22Rv1 (cell line): ENCODE measurements at regions not wholly inside any gene's neighbourhood (a gene's known extent, or its start where the extent isn't known, plus 50 kb on each side); places are given as distances from the start of the nearest gene placed in this dataset.
"Not testable (repeated sequence)": the region's sequence is repeated elsewhere in the genome, so short reads cannot be mapped to it uniquely, and the experiment has no call there.

ENCODE experiments used
- H3K27ac ChIP-seq: fragments of 450-650 bp; 2 replicates; pipeline ENCODE4 v1.5.1; 2017
- CTCF ChIP-seq: fragments of 450-650 bp; IDR thresholded peaks from 2 replicates; pipeline ENCODE4 v1.5.1; 2017; ENCODE audit warnings: mild to moderate bottlenecking
- ZFX ChIP-seq: fragments of 450-650 bp; IDR thresholded peaks from 2 replicates; pipeline ENCODE4 v1.6.1; 2017; ENCODE audit warnings: antibody characterized with exemption, borderline replicate concordance

DNA sequence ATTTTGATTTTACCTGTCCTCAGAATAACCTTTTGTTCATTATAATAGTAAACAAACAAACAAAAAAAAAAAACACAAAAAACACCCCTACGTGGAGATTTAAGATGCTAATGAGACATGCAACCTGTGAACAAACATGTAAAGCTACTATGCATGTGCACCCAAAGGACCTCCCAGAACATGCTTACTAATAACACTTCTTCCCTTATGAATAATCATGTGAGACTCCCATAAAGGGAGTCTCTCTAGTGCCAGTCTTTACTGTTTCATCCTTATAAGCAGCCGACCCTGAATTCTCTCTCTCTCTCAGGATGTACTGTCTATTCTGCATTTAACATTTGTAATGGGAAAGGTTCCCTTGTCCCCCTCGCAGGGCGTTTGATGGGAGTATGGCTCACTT, 1051.1 kb downstream of the PCDH17 start:
- TF ChIP-seq CTCF (no peak), ZFX (no peak)
- H3K27ac ChIP-seq: no peak overlapping the region

DNA sequence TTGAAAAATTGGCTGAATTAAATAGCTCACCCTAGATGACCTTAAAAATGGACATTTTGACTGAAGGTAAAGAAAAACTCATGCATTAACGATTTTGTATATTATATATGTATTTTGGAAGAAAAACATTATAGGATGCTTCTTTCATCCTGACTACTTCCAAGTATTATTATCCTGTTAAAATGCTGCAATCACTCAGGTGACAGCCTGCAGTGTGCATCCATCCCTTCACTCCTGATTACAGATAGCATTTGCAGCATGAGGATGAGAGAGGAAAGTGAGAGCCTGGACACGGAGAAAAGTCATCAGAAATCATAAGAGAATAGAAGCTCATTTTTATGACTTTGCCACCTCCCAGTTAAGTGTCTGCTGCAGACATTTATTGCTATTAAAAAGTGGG, 1055.6 kb downstream of the PCDH17 start:
- no peak overlapping the region for H3K27ac ChIP-seq
- TF ChIP-seq CTCF (no peak), ZFX (no peak)

GRCh38 chr13:58698531-58698930, 1067.0 kb downstream of the PCDH17 start:
- no peak for TF ChIP-seq ZFX
- H3K27ac ChIP-seq: no peak overlapping the region

GRCh38 chr13:58704953-58705352, 1073.4 kb downstream of the PCDH17 start:
- H3K27ac ChIP-seq: no peak overlapping the region
- no peak for TF ChIP-seq ZFX
- no peak for TF ChIP-seq CTCF

DNA sequence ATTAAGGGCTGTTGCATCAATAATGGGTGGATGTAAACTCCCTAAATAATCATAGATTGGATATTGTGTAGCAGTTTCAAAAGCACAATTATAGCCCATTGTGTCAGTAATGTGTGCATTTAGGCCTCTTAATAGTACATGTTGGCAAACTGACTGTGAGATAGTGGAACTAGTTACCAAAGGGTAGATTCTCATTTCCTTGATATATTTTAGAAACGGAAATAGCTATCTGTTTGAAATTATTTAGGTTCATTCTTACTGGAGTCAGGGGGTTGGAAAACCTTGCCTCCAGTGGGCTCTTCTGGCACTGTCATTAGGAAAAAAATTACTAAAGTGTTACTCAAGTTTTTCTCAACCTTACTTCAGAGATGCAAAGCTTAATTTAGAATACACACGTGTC, 1074.9 kb downstream of the PCDH17 start:
- H3K27ac ChIP-seq: no peak overlapping the region

GRCh38 chr13:58712191-58712590, 1080.6 kb downstream of the PCDH17 start:
- no peak overlapping the region for H3K27ac ChIP-seq
- TF ChIP-seq ZFX (no peak), CTCF (no peak)

More for the DNA sequence above, 1074.9 kb downstream of the PCDH17 start:
- TF ChIP-seq ZFX (no peak), CTCF (no peak)

GRCh38 chr13:58714016-58714415, 1082.5 kb downstream of the PCDH17 start:
- not testable (repeated sequence) for H3K27ac ChIP-seq

GRCh38 chr13:58721273-58721672, 1089.7 kb downstream of the PCDH17 start:
- H3K27ac ChIP-seq: no peak overlapping the region
- TF ChIP-seq ZFX (no peak), CTCF (no peak)
